ENCODE measurements at regions not wholly inside any gene's neighbourhood (a gene's known extent, or its start where the extent isn't known, plus 50 kb on each side); places are given as distances from the start of the nearest gene placed in this dataset.
A peak's percentile ranks its signal among the peaks of the same experiment; 100 is the strongest.

GRCh38 chr11:92138296-92138695 is 86.3 kb upstream of the FAT3 start:
- H3K36me3 ChIP-seq (ENCODE audit: insufficient read depth in 1 of 2, low read depth in 1 of 2) = no peaks in the 10 kb centered on the region
- TF ChIP-seq, protein P1, sequence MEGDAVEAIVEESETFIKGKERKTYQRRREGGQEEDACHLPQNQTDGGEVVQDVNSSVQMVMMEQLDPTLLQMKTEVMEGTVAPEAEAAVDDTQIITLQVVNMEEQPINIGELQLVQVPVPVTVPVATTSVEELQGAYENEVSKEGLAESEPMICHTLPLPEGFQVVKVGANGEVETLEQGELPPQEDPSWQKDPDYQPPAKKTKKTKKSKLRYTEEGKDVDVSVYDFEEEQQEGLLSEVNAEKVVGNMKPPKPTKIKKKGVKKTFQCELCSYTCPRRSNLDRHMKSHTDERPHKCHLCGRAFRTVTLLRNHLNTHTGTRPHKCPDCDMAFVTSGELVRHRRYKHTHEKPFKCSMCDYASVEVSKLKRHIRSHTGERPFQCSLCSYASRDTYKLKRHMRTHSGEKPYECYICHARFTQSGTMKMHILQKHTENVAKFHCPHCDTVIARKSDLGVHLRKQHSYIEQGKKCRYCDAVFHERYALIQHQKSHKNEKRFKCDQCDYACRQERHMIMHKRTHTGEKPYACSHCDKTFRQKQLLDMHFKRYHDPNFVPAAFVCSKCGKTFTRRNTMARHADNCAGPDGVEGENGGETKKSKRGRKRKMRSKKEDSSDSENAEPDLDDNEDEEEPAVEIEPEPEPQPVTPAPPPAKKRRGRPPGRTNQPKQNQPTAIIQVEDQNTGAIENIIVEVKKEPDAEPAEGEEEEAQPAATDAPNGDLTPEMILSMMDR (IDR thresholded peaks at IDR 0.05) = no peak
- DNase-seq = no peak

DNA sequence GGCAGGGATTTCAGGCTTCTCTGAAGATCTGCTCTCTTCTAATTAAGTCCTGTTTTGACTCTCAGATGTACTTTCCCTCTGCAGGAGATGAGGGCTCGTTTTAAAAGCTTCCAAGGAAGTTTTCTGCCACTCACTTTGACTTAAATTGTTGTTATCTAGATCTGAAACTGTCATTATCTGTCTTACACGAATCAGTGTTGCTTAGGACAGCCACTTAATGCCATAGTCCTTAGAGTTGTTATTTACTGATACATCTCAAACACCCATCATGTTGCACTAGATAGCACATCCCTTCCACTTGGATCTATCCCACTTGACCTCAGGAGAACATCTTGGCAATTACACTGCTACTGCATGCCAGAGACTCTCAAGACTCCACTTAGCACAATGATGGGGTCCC is 86.9 kb upstream of the FAT3 start:
- DNase-seq (no peak), ATAC-seq (no peak)
- intact Hi-C loops (cut with DNase I) = no loop called here
- Histone ChIP-seq H3K36me3 (ENCODE audit: insufficient read depth in 1 of 2, low read depth in 1 of 2) (no peaks in the 10 kb centered on the region), H3K27me3 (ENCODE audit: insufficient read depth in 3 of 3, low read length in 2 of 3) (no peaks in the 10 kb centered on the region), H3K4me1 (no peaks in the 10 kb centered on the region), H3K27ac (no peak overlapping the region), H3K4me3 (no peak overlapping the region), H3K9me3 (no peaks in the 10 kb centered on the region)
- TF ChIP-seq, protein P1 (IDR thresholded peaks at IDR 0.05) = no peak
- WGBS, 3 donors = 50 to 51% (median 50%) methylated on average over 2 of the region's 2 CpGs

More at GRCh38 chr11:92138296-92138695, 86.3 kb upstream of the FAT3 start:
- H3K9me3 ChIP-seq = no peaks in the 10 kb centered on the region
- H3K4me1 ChIP-seq = no peaks in the 10 kb centered on the region
- no peak overlapping the region for H3K4me3 ChIP-seq
- no peaks in the 10 kb centered on the region for H3K27me3 ChIP-seq (ENCODE audit: insufficient read depth in 3 of 3, low read length in 2 of 3)
- H3K27ac ChIP-seq = no peak overlapping the region
- no peak for ATAC-seq
- intact Hi-C loops (cut with DNase I) = no loop called here

DNA sequence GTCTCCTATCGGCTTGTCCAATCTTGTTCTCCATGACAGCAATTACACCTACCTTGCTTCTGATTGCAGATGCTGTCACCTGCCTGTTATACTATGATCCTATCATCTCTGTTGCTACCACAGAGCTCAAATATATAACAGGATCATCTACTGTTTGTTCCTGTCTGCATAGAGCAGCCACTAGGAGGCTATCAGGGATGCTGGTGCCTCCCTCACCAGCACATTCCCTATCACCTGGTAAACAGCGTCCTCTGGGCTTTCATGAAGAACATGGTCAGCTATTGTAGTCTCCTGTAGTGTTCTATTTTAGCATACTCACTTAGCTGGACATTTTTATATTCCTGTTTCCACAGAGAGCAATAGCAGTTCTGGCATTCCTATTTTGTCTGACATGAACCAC is 87.8 kb upstream of the FAT3 start:
- TF ChIP-seq, protein P1 (IDR thresholded peaks at IDR 0.05) = no peak
- WGBS, 3 donors = 76 to 81% (median 78%) methylated on average over 2 of the region's 2 CpGs
- Histone ChIP-seq H3K4me1 (no peaks in the 10 kb centered on the region), H3K27me3 (ENCODE audit: insufficient read depth in 3 of 3, low read length in 2 of 3) (no peaks in the 10 kb centered on the region), H3K9me3 (no peaks in the 10 kb centered on the region), H3K36me3 (ENCODE audit: insufficient read depth in 1 of 2, low read depth in 1 of 2) (no peaks in the 10 kb centered on the region), H3K4me3 (no peak overlapping the region), H3K27ac (no peak overlapping the region)
- ATAC-seq (no peak), DNase-seq (no peak)
- intact Hi-C loops (cut with DNase I) = no loop called here

DNA sequence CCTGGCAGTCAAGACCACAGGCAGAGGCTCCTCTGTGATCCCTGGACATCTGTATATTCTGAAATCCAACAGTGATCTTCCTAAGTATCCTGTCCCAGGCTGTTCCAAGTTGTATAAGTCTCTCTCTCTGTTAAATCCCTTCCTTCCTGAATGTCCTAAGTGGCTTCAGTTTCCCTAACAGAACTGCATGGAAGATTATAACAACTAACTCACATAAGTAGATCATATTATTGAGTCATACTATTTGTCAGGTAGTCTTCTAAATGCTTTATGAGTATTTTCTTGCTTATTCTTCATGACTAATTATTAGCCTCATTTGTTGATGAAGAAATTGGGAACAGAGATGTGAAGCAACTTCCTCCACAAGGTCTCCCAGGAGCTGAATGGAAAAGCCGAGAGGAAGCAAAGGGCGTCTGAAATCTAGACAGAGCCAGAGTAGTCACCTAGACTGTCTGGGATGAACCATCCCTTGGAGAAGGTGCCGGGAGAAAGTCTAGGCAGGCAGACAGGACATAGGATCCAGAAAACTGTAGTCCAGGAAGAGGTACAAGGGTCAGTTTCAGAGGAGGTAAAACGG is 93.2 kb upstream of the FAT3 start:
- H3K4me3 ChIP-seq = no peak overlapping the region
- DNase-seq (no peak), ATAC-seq (peak in 3 of 4 donors; percentile 47 to 65 (median 56))
- intact Hi-C loops (cut with DNase I) = no loop called here
- no peak overlapping the region for H3K27ac ChIP-seq
- no peaks in the 10 kb centered on the region for H3K4me1 ChIP-seq
- no peaks in the 10 kb centered on the region for H3K9me3 ChIP-seq
- no peaks in the 10 kb centered on the region for H3K27me3 ChIP-seq (ENCODE audit: insufficient read depth in 3 of 3, low read length in 2 of 3)
- H3K36me3 ChIP-seq (ENCODE audit: insufficient read depth in 1 of 2, low read depth in 1 of 2) = no peaks in the 10 kb centered on the region
- TF ChIP-seq, protein P1 (IDR thresholded peaks at IDR 0.05) = no peak
- 49 to 86% (median 63%) methylated on average over 4 of the region's 4 CpGs for WGBS, 3 donors

DNA sequence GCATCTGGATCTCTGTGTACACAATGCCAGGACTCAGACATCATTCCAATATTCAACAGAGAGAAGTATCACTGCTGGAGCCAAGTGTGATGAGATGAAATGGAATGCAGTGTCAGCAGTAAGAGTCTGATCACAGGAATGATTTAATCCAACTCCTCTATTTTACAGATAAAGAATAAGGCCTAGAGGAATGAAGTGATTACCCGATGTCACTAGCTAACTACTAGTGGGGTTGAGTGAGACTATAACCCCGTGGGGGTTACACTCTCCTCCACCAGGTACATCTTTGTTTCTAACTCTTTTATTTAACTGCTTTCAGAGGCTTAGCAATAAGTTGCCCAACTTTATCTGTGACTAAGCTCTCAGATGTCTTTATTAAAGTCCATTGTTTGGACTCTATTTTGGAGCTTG is 94.2 kb upstream of the FAT3 start:
- ATAC-seq = peak in 1 of 4 donors; percentile 37
- 41 to 65% (median 43%) methylated on average over 2 of the region's 2 CpGs for WGBS, 3 donors
- TF ChIP-seq, protein P1 (IDR thresholded peaks at IDR 0.05) = no peak
- Histone ChIP-seq H3K9me3 (no peaks in the 10 kb centered on the region), H3K27ac (no peak overlapping the region), H3K27me3 (ENCODE audit: insufficient read depth in 3 of 3, low read length in 2 of 3) (no peaks in the 10 kb centered on the region), H3K4me1 (no peaks in the 10 kb centered on the region), H3K36me3 (ENCODE audit: insufficient read depth in 1 of 2, low read depth in 1 of 2) (no peaks in the 10 kb centered on the region), H3K4me3 (no peak overlapping the region)
- intact Hi-C loops (cut with DNase I) = no loop called here
- DNase-seq = no peak

Measured in psoas muscle (tissue), 7 donors.